Aorta (tissue), 5 donors: ENCODE measurements at regions not wholly inside any gene's neighbourhood (a gene's known extent, or its start where the extent isn't known, plus 50 kb on each side); places are given as distances from the start of the nearest gene placed in this dataset.

ENCODE experiments used
- ATAC-seq: fragments of 200-7000 bp; cut with Tn5 transposase; one replicate; pipeline ENCODE4 v1.9.1; 2022; ENCODE audit warnings: moderate library complexity; ENCODE audit not compliant: low FRiP score
- DNase-seq, 2 donors: peaks; one replicate each; pipeline ENCODE4 v3.0.0-alpha.2; 2020
- H3K27ac ChIP-seq, 2 donors: one replicate each; pipeline ENCODE4 v1.5.1; 2013; ENCODE audit warnings: low read length in 2 of 2, mild to moderate bottlenecking in 2 of 2, moderate library complexity in 2 of 2, control low read depth in 1 of 2, inconsistent platforms in 1 of 2, low read depth in 1 of 2
- H3K27me3 ChIP-seq, 2 donors: one replicate each; pipeline ENCODE4 v1.6.1; 2013; ENCODE audit warnings: control low read depth in 1 of 2, low read length in 1 of 2, mild to moderate bottlenecking in 1 of 2, moderate library complexity in 1 of 2; ENCODE audit not compliant: insufficient read depth in 2 of 2, control insufficient read depth in 1 of 2
- H3K36me3 ChIP-seq, 2 donors: one replicate each; pipeline ENCODE4 v1.6.1; 2013; ENCODE audit warnings: control low read depth in 1 of 2, low read length in 1 of 2, mild to moderate bottlenecking in 1 of 2; ENCODE audit not compliant: insufficient read depth in 2 of 2, control insufficient read depth in 1 of 2
- H3K4me1 ChIP-seq, 2 donors: one replicate each; pipeline ENCODE4 v1.6.1; 2013; ENCODE audit warnings: low read length in 2 of 2, control low read depth in 1 of 2, mild to moderate bottlenecking in 1 of 2, moderate library complexity in 1 of 2; ENCODE audit not compliant: insufficient read depth in 2 of 2, control insufficient read depth in 1 of 2
- H3K4me3 ChIP-seq, 2 donors: one replicate each; pipeline ENCODE4 v1.5.1; 2013; ENCODE audit warnings: low read length in 2 of 2, control low read depth in 1 of 2, mild to moderate bottlenecking in 1 of 2
- H3K9me3 ChIP-seq: one replicate; pipeline ENCODE4 v1.6.1; 2013; ENCODE audit warnings: mild to moderate bottlenecking, low read length; ENCODE audit not compliant: control insufficient read depth
- WGBS, 2 donors: extraction: QIAGEN DNeasy Blood & Tissue Kit; methylation state at CpG; one replicate each; pipeline ENCODE4 v1.1.7; 2013; 5-methylcytosine and 5-hydroxymethylcytosine counted together
- intact Hi-C, 2 donors: fragments of 100-400 bp; cut with DNase I; formaldehyde crosslinking; loops; one replicate each; pipeline versions ENCODE4 v1.14.2 to v1.15.0; 2022
- donor health status: healthy with polysubstance abuse.
- donor health status: Bipolar disorder and iron deficiency.
- donor health status: DM: no; HTN: no; CAD: no.
- donor health status: DM: no; HTN: no; CAD: no.
- donor health status: DM: yes; HTN: yes; CAD: no.

GRCh38 chr5:2300861-2301574 is 418.3 kb upstream of the IRX4 start:
- 86 to 87% methylated on average over 22 of the region's 22 CpGs for WGBS, 2 donors
- Histone ChIP-seq H3K36me3 (no peaks in the 10 kb centered on the region), H3K9me3 (no peaks in the 10 kb centered on the region), H3K27me3 (no peaks in the 10 kb centered on the region), H3K4me3 (no peak overlapping the region), H3K4me1 (no peaks in the 10 kb centered on the region), H3K27ac (no peak overlapping the region)
- DNase-seq (no peak), ATAC-seq (no peak)
- intact Hi-C loops, result no loop called here

DNA sequence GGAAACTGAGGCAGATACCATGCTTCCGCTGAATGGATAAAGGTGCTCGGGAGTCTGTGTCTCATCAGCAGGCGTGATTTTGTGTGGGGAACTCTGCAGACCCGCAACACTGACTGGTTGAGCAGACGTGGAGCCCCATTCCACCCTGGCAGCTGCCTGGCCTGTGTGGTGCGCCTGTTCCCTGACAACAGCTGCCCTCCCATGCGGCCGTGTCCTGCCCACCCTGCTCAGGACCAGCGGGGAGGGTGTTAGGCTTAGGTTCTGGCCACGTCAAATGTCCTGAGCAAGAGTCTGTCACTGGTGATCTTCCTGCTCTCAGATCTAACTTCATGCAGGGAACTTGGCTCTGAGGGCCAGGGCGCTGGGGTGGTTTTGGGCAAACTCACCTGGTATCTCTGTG is 417.7 kb upstream of the IRX4 start:
- intact Hi-C loops, result no loop called here
- WGBS, 2 donors, result 86 to 90% methylated on average over 11 of the region's 11 CpGs

GRCh38 chr5:2299388-2300220 is 416.9 kb upstream of the IRX4 start:
- ATAC-seq, result no peak
- Histone ChIP-seq H3K27me3 (no peaks in the 10 kb centered on the region), H3K4me3 (no peak overlapping the region), H3K9me3 (no peaks in the 10 kb centered on the region), H3K4me1 (no peaks in the 10 kb centered on the region), H3K36me3 (no peaks in the 10 kb centered on the region), H3K27ac (no peak overlapping the region)
- no peak for DNase-seq
- intact Hi-C loops, result no loop called here
- 68 to 78% methylated on average over 19 of the region's 19 CpGs for WGBS, 2 donors

More for the DNA sequence above, 417.7 kb upstream of the IRX4 start:
- no peak overlapping the region for H3K27ac ChIP-seq
- DNase-seq, result no peak
- no peaks in the 10 kb centered on the region for H3K4me1 ChIP-seq
- H3K9me3 ChIP-seq, result no peaks in the 10 kb centered on the region
- H3K4me3 ChIP-seq, result no peak overlapping the region
- no peaks in the 10 kb centered on the region for H3K36me3 ChIP-seq
- no peak for ATAC-seq
- no peaks in the 10 kb centered on the region for H3K27me3 ChIP-seq

GRCh38 chr5:2298781-2299180 is 416.1 kb upstream of the IRX4 start:
- no peak overlapping the region for H3K4me3 ChIP-seq
- H3K4me1 ChIP-seq, result no peaks in the 10 kb centered on the region
- no peaks in the 10 kb centered on the region for H3K36me3 ChIP-seq
- intact Hi-C loops, result no loop called here
- ATAC-seq (no peak), DNase-seq (no peak)
- H3K27ac ChIP-seq, result no peak overlapping the region
- H3K9me3 ChIP-seq, result no peaks in the 10 kb centered on the region
- H3K27me3 ChIP-seq, result no peaks in the 10 kb centered on the region
- WGBS, 2 donors, result 25 to 28% methylated on average over 3 of the region's 3 CpGs

GRCh38 chr5:2297991-2298390 is 415.3 kb upstream of the IRX4 start:
- Histone ChIP-seq H3K27me3 (no peaks in the 10 kb centered on the region), H3K4me3 (no peak overlapping the region), H3K4me1 (no peaks in the 10 kb centered on the region), H3K9me3 (no peaks in the 10 kb centered on the region), H3K27ac (no peak overlapping the region), H3K36me3 (no peaks in the 10 kb centered on the region)
- WGBS, 2 donors, result 83 to 86% methylated on average over 13 of the region's 13 CpGs
- DNase-seq (no peak), ATAC-seq (no peak)
- intact Hi-C loops, result no loop called here

- Histone ChIP-seq H3K27me3 (no peaks in the 10 kb centered on the region), H3K4me3 (no peak overlapping the region), H3K27ac (no peak overlapping the region), H3K4me1 (no peaks in the 10 kb centered on the region), H3K36me3 (no peaks in the 10 kb centered on the region), H3K9me3 (peaks cover 2% of the 10 kb centered on the region)
- DNase-seq, result no peak
- WGBS, 2 donors, result 85 to 87% methylated on average over 13 of the region's 13 CpGs
- ATAC-seq, result no peak
- intact Hi-C loops, result no loop called here
Observed at GRCh38 chr5:2295476-2295875, 412.8 kb upstream of the IRX4 start.

DNA sequence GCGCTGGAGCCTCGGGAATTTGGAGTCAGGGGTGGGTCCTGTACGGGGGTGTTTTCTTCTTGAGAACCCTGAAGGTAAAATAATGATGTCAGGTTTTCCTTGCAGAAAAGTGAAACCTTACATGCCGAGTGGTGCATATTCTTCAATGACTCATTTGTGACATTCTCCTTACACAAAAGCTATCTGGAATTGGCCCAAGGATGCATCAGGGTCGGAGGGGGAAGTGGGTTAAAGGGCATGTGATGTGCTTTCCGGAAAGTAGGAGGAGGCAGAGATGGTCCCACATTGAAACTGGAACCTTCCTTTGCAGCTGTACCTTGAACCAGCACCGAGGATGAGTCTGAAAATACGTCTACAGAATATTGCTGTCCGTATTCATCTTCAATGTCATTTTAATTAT is 411.2 kb upstream of the IRX4 start:
- intact Hi-C loops, result no loop called here
- ATAC-seq, result no peak

DNA sequence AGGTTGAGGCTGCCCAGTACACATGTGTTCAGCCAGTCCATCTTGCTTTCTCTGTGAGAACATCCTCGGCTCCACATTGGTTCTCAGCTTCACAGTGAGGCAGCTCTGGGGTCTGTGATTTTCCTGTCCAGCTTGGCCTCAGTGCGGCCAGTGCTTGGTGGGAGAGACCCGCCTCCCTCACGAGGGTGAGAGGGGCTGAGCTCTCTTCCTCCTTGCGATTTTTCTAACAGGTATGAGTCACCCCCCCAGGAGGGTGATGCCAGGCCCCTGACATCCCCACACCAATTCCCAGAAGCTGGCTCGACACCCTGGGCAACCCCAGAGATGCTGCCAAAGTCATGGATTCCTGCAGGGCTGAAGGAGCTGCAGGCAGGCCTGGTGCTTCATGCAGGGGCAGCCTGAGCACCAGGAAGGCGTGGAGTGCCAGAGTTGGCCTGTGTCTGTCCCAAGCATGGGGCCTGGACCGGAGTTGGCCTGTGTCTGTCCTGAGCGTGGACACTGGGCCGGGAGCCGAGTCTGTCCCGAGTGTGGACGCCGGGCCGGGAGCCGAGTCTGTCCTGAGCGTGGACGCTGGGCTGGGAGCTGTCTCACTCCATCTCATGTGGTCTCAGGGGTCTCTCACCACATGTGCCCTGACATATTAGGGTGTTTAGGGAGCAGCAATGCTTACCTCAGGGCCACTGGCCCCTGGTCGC is 408.6 kb upstream of the IRX4 start:
- ATAC-seq, result no peak
- intact Hi-C loops, result no loop called here

More for the DNA sequence above, 411.2 kb upstream of the IRX4 start:
- Histone ChIP-seq H3K36me3 (no peaks in the 10 kb centered on the region), H3K4me1 (no peaks in the 10 kb centered on the region), H3K27me3 (no peaks in the 10 kb centered on the region), H3K27ac (no peak overlapping the region), H3K9me3 (peaks cover 2% of the 10 kb centered on the region), H3K4me3 (no peak overlapping the region)
- DNase-seq, result no peak
- 75 to 79% methylated on average over 9 of the region's 9 CpGs for WGBS, 2 donors

More for the DNA sequence above, 408.6 kb upstream of the IRX4 start:
- DNase-seq, result peak in 1 of 2 donors; percentile 74
- H3K27me3 ChIP-seq, result no peaks in the 10 kb centered on the region
- H3K4me3 ChIP-seq, result no peak overlapping the region
- H3K4me1 ChIP-seq, result no peaks in the 10 kb centered on the region
- no peak overlapping the region for H3K27ac ChIP-seq
- peaks cover 2% of the 10 kb centered on the region for H3K9me3 ChIP-seq
- H3K36me3 ChIP-seq, result no peaks in the 10 kb centered on the region
- WGBS, 2 donors, result 91 to 92% methylated on average over 19 of the region's 19 CpGs
